ENCODE measurements at regions not wholly inside any gene's neighbourhood (a gene's known extent, or its start where the extent isn't known, plus 50 kb on each side); places are given as distances from the start of the nearest gene placed in this dataset.

- no peak for DNase-seq
These were observed 131.5 kb upstream of the TMCC3 start for GRCh38 chr12:94781835-94782234.

- DNase-seq = peak; percentile 53
These were observed 129.1 kb upstream of the TMCC3 start for GRCh38 chr12:94779485-94779884.

GRCh38 chr12:94777936-94778335 is 127.6 kb upstream of the TMCC3 start:
- no peak for DNase-seq

GRCh38 chr12:94775710-94776109 is 125.4 kb upstream of the TMCC3 start:
- DNase-seq = no peak

- DNase-seq = no peak
These were observed 121.4 kb upstream of the TMCC3 start for GRCh38 chr12:94771741-94772140.

GRCh38 chr12:94771199-94771598 is 120.8 kb upstream of the TMCC3 start:
- DNase-seq = no peak

- DNase-seq = no peak
These were observed 120.4 kb upstream of the TMCC3 start for GRCh38 chr12:94770791-94771190.

GRCh38 chr12:94769776-94770759 is 119.7 kb upstream of the TMCC3 start:
- no peak for DNase-seq

- DNase-seq = peak; percentile 37
These were observed 118.7 kb upstream of the TMCC3 start for GRCh38 chr12:94769047-94769420.

GRCh38 chr12:94768398-94769046 is 118.2 kb upstream of the TMCC3 start:
- DNase-seq = peak; percentile 57

- peak; percentile 38 for DNase-seq
These were observed 117.6 kb upstream of the TMCC3 start for GRCh38 chr12:94767956-94768355.

- DNase-seq = no peak
These were observed 116.0 kb upstream of the TMCC3 start for GRCh38 chr12:94766397-94766796.

- no peak for DNase-seq
These were observed 113.1 kb upstream of the TMCC3 start for GRCh38 chr12:94763462-94763861.

- DNase-seq = no peak
These were observed 112.6 kb upstream of the TMCC3 start for GRCh38 chr12:94762943-94763342.

GRCh38 chr12:94762259-94762942 is 112.0 kb upstream of the TMCC3 start:
- no peak for DNase-seq

GRCh38 chr12:94761559-94761958 is 111.2 kb upstream of the TMCC3 start:
- DNase-seq = no peak

GRCh38 chr12:94760786-94761185 is 110.4 kb upstream of the TMCC3 start:
- no peak for DNase-seq

- no peak for DNase-seq
These were observed 106.4 kb upstream of the TMCC3 start for GRCh38 chr12:94756789-94757188.

GRCh38 chr12:94755598-94755997 is 105.2 kb upstream of the TMCC3 start:
- DNase-seq = no peak

GRCh38 chr12:94754653-94755052 is 104.3 kb upstream of the TMCC3 start:
- DNase-seq = no peak

GRCh38 chr12:94753036-94753679 is 102.8 kb upstream of the TMCC3 start:
- no peak for DNase-seq

- no peak for DNase-seq
These were observed 100.5 kb upstream of the TMCC3 start for GRCh38 chr12:94750864-94751263.

GRCh38 chr12:94749890-94750289 is 99.5 kb upstream of the TMCC3 start:
- DNase-seq = no peak
